ENCODE measurements at regions not wholly inside any gene's neighbourhood (a gene's known extent, or its start where the extent isn't known, plus 50 kb on each side); places are given as distances from the start of the nearest gene placed in this dataset.

- H3K9me3 ChIP-seq (ENCODE audit: low read length), result peaks cover 4% of the 10 kb centered on the region
- H2AFZ ChIP-seq (ENCODE audit: low read depth, low read length), result no peak overlapping the region
- no peak overlapping the region for H3K27ac ChIP-seq (ENCODE audit: low read length)
- no peaks in the 10 kb centered on the region for H4K20me1 ChIP-seq (ENCODE audit: insufficient read depth)
- no peak overlapping the region for H3K4me3 ChIP-seq (ENCODE audit: low read length)
- no peaks in the 10 kb centered on the region for H3K9me2 ChIP-seq (ENCODE audit: insufficient read depth, low read length)
- H3K4me2 ChIP-seq (ENCODE audit: low read length), result no peak overlapping the region
- H3K36me3 ChIP-seq (ENCODE audit: insufficient read depth, low read length), result no peaks in the 10 kb centered on the region
- no peaks in the 10 kb centered on the region for H3K79me2 ChIP-seq (replicated peaks; ENCODE audit: insufficient read depth, low read length)
- no peak overlapping the region for H3K9ac ChIP-seq (ENCODE audit: low read length)
- H3F3A ChIP-seq (ENCODE audit: insufficient read depth, low read length, poor library complexity, severe bottlenecking), result no peaks in the 10 kb centered on the region
- H3K27me3 ChIP-seq (ENCODE audit: insufficient read depth, low read depth, low read length), result no peaks in the 10 kb centered on the region
- TF ChIP-seq TAF1 (IDR thresholded peaks at IDR 0.05; ENCODE audit: low read depth) (no peak), CTCF (IDR thresholded peaks at IDR 0.05; ENCODE audit: poor library complexity, severe bottlenecking) (no peak), EP300 (conservative IDR thresholded peaks at IDR 0.05; ENCODE audit: poor library complexity, severe bottlenecking) (no peak), SMC3 (conservative IDR thresholded peaks at IDR 0.05; ENCODE audit: poor library complexity) (no peak), RAD21 (conservative IDR thresholded peaks at IDR 0.05) (no peak), POLR2AphosphoS5 (IDR thresholded peaks at IDR 0.05) (no peak), EZH2 (IDR thresholded peaks at IDR 0.05; ENCODE audit: borderline replicate concordance, insufficient read depth, low read length, poor library complexity, severe bottlenecking) (no peak), REST (IDR thresholded peaks at IDR 0.05; ENCODE audit: borderline replicate concordance) (no peak), MXI1 (conservative IDR thresholded peaks at IDR 0.05; ENCODE audit: poor library complexity, severe bottlenecking) (no peak)
These were observed 586.3 kb upstream of the SALL3 start for GRCh38 chr18:78393086-78393862.

- Histone ChIP-seq H3F3A (ENCODE audit: insufficient read depth, low read length, poor library complexity, severe bottlenecking) (no peaks in the 10 kb centered on the region), H3K9me3 (ENCODE audit: low read length) (peaks cover 4% of the 10 kb centered on the region), H4K20me1 (ENCODE audit: insufficient read depth) (no peaks in the 10 kb centered on the region), H3K9ac (ENCODE audit: low read length) (no peak overlapping the region), H3K9me2 (ENCODE audit: insufficient read depth, low read length) (no peaks in the 10 kb centered on the region), H3K4me3 (ENCODE audit: low read length) (no peak overlapping the region), H3K27ac (ENCODE audit: low read length) (no peak overlapping the region), H2AFZ (ENCODE audit: low read depth, low read length) (no peak overlapping the region), H3K79me2 (replicated peaks; ENCODE audit: insufficient read depth, low read length) (no peaks in the 10 kb centered on the region), H3K4me2 (ENCODE audit: low read length) (no peak overlapping the region), H3K36me3 (ENCODE audit: insufficient read depth, low read length) (no peaks in the 10 kb centered on the region), H3K27me3 (ENCODE audit: insufficient read depth, low read depth, low read length) (no peaks in the 10 kb centered on the region)
- TF ChIP-seq MXI1 (conservative IDR thresholded peaks at IDR 0.05; ENCODE audit: poor library complexity, severe bottlenecking) (no peak), TAF1 (IDR thresholded peaks at IDR 0.05; ENCODE audit: low read depth) (no peak)
These were observed 583.5 kb upstream of the SALL3 start for GRCh38 chr18:78396077-78396476.
